ENCODE measurements at regions not wholly inside any gene's neighbourhood (a gene's known extent, or its start where the extent isn't known, plus 50 kb on each side); places are given as distances from the start of the nearest gene placed in this dataset.
A peak's percentile ranks its signal among the peaks of the same experiment; 100 is the strongest.

- H3K4me2 ChIP-seq (ENCODE audit: low read length): peak overlapping the region; percentile 78
- FAIRE-seq (no peak), DNase-seq (ENCODE audit: low read depth) (no peak)
- no peaks in the 10 kb centered on the region for H3K36me3 ChIP-seq (ENCODE audit: insufficient read depth, low read length)
- no peak overlapping the region for H3K4me3 ChIP-seq (ENCODE audit: insufficient read depth, low read depth, low read length)
- no peaks in the 10 kb centered on the region for H3K9me3 ChIP-seq (ENCODE audit: insufficient read depth, low read depth, low read length)
- H4K20me1 ChIP-seq (ENCODE audit: insufficient read depth, low read length): no peaks in the 10 kb centered on the region
- H3K4me1 ChIP-seq (ENCODE audit: insufficient read depth, low read length): peaks cover 22% of the 10 kb centered on the region
- H2AFZ ChIP-seq (ENCODE audit: low read depth, low read length): no peak overlapping the region
- Mint-ChIP-seq H3K4me1 (ENCODE audit: low read depth, unreplicated experiment) (peaks cover 15% of the 10 kb centered on the region), H3K27me3 (ENCODE audit: low read depth, unreplicated experiment) (no peaks in the 10 kb centered on the region), H3K4me3 (ENCODE audit: unreplicated experiment) (no peak overlapping the region), H3K36me3 (ENCODE audit: low read depth, unreplicated experiment) (no peaks in the 10 kb centered on the region), H3K27ac (ENCODE audit: unreplicated experiment) (no peak overlapping the region), H3K9me3 (ENCODE audit: unreplicated experiment) (peaks cover 2% of the 10 kb centered on the region)
- H3K27me3 ChIP-seq (ENCODE audit: insufficient read depth, low read length): no peaks in the 10 kb centered on the region
- no peaks in the 10 kb centered on the region for H3K79me2 ChIP-seq (ENCODE audit: insufficient read depth, low read length)
- H3K9ac ChIP-seq (ENCODE audit: low read length): no peak overlapping the region
- TF ChIP-seq EZH2 (IDR thresholded peaks at IDR 0.05; ENCODE audit: insufficient read depth, low read length) (no peak), CTCF (IDR thresholded peaks at IDR 0.05; ENCODE audit: insufficient read depth, low read depth, low read length) (no peak)
- H3K27ac ChIP-seq (ENCODE audit: low read depth, low read length): no peak overlapping the region
Observed at GRCh38 chr3:23711916-23712494, 93.8 kb upstream of the UBE2E1 start.

GRCh38 chr3:23712656-23713559 lies 92.8 kb upstream of the UBE2E1 start:
- H3K4me1 ChIP-seq (ENCODE audit: insufficient read depth, low read length): peaks cover 22% of the 10 kb centered on the region
- no peaks in the 10 kb centered on the region for H3K36me3 ChIP-seq (ENCODE audit: insufficient read depth, low read length)
- peak overlapping the region; percentile 8 for H3K9ac ChIP-seq (ENCODE audit: low read length)
- DNase-seq (ENCODE audit: low read depth) (peak; percentile 93), FAIRE-seq (peak; percentile 80)
- H3K27ac Mint-ChIP-seq (ENCODE audit: unreplicated experiment): peak overlapping the region; percentile 70
- no peaks in the 10 kb centered on the region for H3K27me3 ChIP-seq (ENCODE audit: insufficient read depth, low read length)
- TF ChIP-seq EZH2 (IDR thresholded peaks at IDR 0.05; ENCODE audit: insufficient read depth, low read length) (no peak), CTCF (IDR thresholded peaks at IDR 0.05; ENCODE audit: insufficient read depth, low read depth, low read length) (peak; percentile 10)
- H3K4me1 Mint-ChIP-seq (ENCODE audit: low read depth, unreplicated experiment): peaks cover 15% of the 10 kb centered on the region
- peak overlapping the region; percentile 28 for H3K27ac ChIP-seq (ENCODE audit: low read depth, low read length)
- no peaks in the 10 kb centered on the region for H4K20me1 ChIP-seq (ENCODE audit: insufficient read depth, low read length)
- peak overlapping the region; percentile 78 for H3K4me2 ChIP-seq (ENCODE audit: low read length)
- H3K36me3 Mint-ChIP-seq (ENCODE audit: low read depth, unreplicated experiment): no peaks in the 10 kb centered on the region
- H3K9me3 Mint-ChIP-seq (ENCODE audit: unreplicated experiment): peaks cover 2% of the 10 kb centered on the region
- no peaks in the 10 kb centered on the region for H3K79me2 ChIP-seq (ENCODE audit: insufficient read depth, low read length)
- no peaks in the 10 kb centered on the region for H3K9me3 ChIP-seq (ENCODE audit: insufficient read depth, low read depth, low read length)
- H2AFZ ChIP-seq (ENCODE audit: low read depth, low read length): peak overlapping the region; percentile 33
- no peaks in the 10 kb centered on the region for H3K27me3 Mint-ChIP-seq (ENCODE audit: low read depth, unreplicated experiment)
- H3K4me3 ChIP-seq (ENCODE audit: insufficient read depth, low read depth, low read length): peak overlapping the region; percentile 27
- H3K4me3 Mint-ChIP-seq (ENCODE audit: unreplicated experiment): no peak overlapping the region
